Sigmoid colon (tissue), 4 donors: ENCODE measurements at regions not wholly inside any gene's neighbourhood (a gene's known extent, or its start where the extent isn't known, plus 50 kb on each side); places are given as distances from the start of the nearest gene placed in this dataset.

Experiments used
- CTCF ChIP-seq, 4 experiments: fragments of 450-650 bp in 3 of 4; fragments of 200-600 bp in 1 of 4; IDR thresholded peaks; one replicate each; pipeline ENCODE4 v1.5.1; 2016 to 2019; ENCODE audit warnings: antibody characterized with exemption in 4 of 4, mild to moderate bottlenecking in 3 of 4, moderate library complexity in 2 of 4
- POLR2A ChIP-seq, 2 donors: fragments of 450-650 bp; IDR thresholded peaks; one replicate each; pipeline ENCODE4 v1.6.1; 2016; ENCODE audit warnings: antibody characterized with exemption in 2 of 2, mild to moderate bottlenecking in 2 of 2, moderate library complexity in 2 of 2
- POLR2AphosphoS5 ChIP-seq, 4 donors: sonication (generic); formaldehyde crosslinking; IDR thresholded peaks; one replicate each; pipeline ENCODE4 v1.6.1; 2017; ENCODE audit warnings: antibody characterized with exemption in 4 of 4

- TF ChIP-seq CTCF (IDR thresholded peaks at IDR 0.05), result no peak
- TF ChIP-seq POLR2A (IDR thresholded peaks at IDR 0.05), result no peak
- TF ChIP-seq POLR2AphosphoS5 (IDR thresholded peaks at IDR 0.05), result no peak
Measured at GRCh38 chr3:23686519-23686918, 119.2 kb upstream of the UBE2E1 start.
